ENCODE measurements at regions not wholly inside any gene's neighbourhood (a gene's known extent, or its start where the extent isn't known, plus 50 kb on each side); places are given as distances from the start of the nearest gene placed in this dataset.
"Not testable (repeated sequence)": the region's sequence is repeated elsewhere in the genome, so short reads cannot be mapped to it uniquely, and the experiment has no call there.

DNA sequence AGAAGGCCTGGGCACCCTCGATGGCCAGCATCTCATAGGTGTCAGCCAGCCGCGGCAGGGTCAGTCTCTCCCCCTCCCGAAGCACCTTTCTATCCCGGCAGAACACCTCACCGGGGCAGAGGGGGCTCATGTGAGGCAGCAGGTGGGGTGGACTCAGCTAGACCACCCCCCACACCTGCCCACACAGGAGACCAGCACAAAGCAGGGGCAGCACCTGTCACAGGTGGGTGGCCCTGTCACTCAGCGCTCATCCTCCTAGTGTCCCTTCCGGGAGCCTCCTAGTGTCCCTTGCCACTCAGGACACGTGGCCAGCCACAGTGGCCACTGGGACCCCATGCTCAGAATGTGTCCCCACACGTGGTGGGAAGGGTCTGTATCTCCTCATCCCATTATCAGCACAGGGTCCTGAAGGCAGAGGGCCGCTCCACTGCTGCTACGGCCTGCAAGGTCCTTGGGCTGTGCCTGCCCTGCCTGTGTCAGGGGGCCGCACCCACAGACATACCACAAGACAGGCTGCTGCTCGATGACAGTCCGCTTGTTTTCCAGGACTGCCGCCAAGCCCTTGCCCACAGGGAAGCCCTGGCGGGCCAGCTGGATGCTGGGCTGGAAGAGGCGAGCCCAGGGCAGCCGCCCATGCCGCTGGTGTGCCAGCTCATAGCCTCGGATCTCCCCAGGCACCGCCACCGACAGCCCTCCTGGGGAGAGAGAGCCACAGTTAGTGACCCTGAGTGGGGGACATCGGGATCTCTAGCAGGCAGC lies 167.4 kb upstream of the RIMBP3B start:
- TF ChIP-seq, protein P1, sequence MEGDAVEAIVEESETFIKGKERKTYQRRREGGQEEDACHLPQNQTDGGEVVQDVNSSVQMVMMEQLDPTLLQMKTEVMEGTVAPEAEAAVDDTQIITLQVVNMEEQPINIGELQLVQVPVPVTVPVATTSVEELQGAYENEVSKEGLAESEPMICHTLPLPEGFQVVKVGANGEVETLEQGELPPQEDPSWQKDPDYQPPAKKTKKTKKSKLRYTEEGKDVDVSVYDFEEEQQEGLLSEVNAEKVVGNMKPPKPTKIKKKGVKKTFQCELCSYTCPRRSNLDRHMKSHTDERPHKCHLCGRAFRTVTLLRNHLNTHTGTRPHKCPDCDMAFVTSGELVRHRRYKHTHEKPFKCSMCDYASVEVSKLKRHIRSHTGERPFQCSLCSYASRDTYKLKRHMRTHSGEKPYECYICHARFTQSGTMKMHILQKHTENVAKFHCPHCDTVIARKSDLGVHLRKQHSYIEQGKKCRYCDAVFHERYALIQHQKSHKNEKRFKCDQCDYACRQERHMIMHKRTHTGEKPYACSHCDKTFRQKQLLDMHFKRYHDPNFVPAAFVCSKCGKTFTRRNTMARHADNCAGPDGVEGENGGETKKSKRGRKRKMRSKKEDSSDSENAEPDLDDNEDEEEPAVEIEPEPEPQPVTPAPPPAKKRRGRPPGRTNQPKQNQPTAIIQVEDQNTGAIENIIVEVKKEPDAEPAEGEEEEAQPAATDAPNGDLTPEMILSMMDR (IDR thresholded peaks at IDR 0.05), result not testable (repeated sequence)
- not testable (repeated sequence) for TF ChIP-seq POLR2A (IDR thresholded peaks at IDR 0.05)
